NCI-H2196 treated with DMSO at 0.1 percent for 48 hours (cell line): ENCODE measurements at regions not wholly inside any gene's neighbourhood (a gene's known extent, or its start where the extent isn't known, plus 50 kb on each side); places are given as distances from the start of the nearest gene placed in this dataset.
"Not testable (repeated sequence)": the region's sequence is repeated elsewhere in the genome, so short reads cannot be mapped to it uniquely, and the experiment has no call there.

ENCODE experiments used
- DNase-seq: peaks from one replicate; lab custom pipeline; 2025; ENCODE audit not compliant: unreplicated experiment; lab: John Stamatoyannopoulos, UW

DNA sequence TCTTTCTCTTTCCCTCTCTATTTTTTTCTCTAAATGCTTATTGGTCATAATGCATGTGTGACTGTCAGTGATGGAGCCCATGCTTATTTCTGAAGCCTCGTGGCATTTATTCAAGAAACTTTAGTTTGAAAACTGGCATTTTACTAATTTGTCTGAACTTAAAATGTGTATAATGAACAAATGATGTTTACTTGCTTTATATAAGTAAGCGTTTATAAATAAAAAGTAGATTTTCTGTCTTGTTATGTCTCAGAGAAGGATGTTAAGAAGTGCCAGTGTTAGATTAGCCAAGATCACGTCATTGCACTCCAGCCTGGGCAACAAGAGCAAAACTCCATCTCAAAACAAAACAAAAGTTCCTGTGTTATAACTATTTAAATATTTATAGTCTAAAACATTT, 1568.1 kb downstream of the EFNB2 start:
- DNase-seq, result no peak

DNA sequence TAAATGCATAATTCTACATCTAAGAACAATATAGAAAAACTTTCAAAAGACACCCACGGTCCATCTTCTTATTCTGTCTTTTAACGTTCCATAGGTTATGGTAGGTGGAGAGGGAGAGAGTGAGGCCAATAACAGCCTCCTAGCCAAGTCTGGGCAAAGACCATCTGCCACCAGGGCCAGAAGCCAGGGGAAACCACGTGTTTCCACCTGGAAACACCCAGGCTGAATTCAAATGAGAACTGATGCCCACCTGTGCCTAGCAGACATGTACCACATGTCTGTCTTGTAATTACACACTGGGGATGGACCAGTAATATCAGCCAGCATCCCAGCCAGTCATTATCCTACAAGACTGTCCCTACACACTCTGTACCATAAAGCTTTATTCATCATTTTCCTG, 1573.1 kb downstream of the EFNB2 start:
- no peak for DNase-seq

DNA sequence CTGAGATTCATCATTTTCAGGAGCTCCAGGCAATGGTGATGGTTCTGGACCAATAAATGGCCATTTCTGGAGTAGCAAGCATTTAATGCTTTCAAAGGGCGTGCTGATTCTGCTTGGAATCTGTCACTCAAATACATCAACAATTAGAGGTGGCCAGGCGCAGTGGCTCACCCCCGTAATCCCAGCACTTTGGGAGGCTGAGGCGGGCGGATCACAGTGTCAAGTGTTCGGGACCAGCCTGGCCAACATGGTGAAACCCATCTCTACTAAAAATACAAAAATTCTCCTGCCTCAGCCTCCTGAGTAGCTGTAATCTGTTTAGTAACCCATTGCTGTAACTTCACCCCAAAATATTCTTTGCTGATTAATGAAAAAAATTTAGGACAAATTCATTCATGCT, 1574.2 kb downstream of the EFNB2 start:
- DNase-seq, result no peak

DNA sequence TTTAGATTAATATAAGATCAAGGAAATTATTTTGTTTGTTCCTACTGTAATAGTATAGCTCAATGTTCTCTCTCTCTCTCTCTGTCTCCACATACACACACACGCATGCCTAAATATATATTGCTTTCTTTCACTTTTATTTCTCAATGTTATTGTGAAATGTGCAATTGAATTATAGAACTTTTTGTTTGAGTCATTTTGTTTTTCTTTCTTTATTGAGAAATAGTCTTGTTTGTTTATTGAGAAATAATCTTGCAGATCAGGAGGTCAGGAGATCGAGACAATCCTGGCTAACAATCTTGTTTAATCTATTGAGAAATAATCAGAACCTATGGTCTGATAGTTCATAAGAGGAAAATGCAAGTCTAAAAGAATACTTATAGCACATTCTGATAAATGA, 1581.3 kb downstream of the EFNB2 start:
- DNase-seq, result no peak

DNA sequence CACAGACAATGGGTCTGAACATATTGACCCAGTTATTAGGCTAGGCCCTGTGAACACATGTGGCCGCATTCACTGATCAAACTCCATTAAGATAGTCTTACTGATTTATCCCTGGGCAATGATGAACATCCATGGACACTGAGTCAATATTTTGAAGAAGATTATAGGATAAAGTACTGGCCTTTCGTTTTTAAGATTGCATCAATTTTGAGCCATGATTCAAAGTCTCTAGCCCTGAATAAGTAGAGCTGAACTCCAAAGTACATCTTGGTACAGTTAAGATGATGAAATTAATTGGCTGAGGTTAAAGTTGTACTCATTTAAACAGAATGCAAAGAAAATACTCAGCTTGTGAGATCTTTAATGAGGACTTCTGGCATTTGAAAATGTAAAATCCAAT, 1581.9 kb downstream of the EFNB2 start:
- no peak for DNase-seq

DNA sequence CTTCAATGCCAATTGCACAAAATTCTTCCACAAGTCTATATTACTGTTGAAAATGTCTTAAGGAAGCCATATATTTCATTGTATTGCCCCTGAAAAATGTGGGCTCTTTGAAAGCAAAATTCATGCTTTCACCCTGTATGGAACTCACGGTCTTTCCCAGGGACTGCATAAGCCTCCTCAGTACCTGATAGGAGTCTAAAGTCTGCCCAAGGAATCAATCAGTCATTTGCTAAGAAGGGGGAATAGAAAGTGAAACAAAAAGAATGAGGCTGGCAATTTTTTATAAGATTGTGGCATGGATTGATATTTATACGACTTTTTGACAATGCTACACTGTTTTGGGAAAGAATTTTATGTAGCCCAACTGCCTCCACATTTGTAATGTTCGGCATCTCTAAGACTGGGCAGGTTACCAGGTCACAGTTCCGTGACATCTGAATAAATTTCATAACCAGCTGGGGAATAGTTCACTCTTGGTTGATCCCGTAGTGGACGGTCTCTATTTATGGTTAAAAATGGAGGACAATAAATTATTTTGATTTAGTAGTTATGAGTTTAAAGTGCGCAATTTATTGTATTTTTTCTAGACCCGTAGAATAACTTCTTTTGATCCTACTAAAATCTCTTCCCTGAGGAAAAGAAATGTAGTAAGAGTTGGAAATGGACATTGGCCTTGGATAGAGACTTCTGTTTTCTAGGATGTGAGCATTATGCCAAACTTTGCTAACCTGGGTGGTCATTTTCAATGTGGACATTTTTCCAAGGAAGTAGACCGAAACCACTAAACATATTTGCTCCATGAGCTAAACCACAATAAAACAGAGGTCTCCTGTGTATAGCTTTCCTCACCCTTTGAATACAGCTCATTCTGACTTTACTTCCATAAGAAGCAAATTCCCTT, 1585.4 kb downstream of the EFNB2 start:
- DNase-seq, result no peak

DNA sequence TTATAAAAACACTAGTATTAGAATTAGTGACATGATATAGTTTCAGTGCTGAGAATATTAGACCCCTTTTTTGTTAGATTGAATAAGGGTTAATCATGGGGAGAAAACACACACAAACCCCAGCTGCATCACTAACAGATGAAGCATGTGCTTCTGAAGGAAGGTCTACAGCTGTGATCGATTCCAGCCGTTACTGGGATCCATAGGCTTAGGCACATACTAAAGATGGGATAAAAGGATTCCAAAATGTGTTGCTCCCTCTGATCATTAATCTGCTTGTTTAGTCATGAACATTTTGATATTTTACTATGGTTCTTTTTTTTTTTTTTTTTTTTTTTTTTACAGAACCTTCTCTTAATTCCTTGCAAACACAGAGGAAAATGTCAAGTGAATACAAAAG, 1591.3 kb downstream of the EFNB2 start:
- no peak for DNase-seq

DNA sequence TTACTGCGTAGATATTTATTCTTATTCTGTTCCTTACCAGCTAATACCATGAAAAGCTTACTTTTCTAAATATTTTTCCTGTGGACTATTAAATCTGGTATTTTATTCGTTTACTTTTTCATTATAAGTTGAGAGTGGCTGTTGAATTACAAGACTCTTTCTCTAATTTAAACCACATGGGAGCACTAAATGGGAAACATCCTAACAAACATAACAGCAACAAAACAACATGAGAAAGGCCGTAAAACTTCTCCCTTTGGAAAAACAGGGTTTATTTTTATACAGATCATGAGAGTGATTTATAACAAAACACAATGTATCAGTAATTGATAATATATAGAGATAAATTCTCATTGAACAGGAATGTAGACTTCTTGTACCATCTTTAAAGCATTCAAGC, 1592.1 kb downstream of the EFNB2 start:
- no peak for DNase-seq

DNA sequence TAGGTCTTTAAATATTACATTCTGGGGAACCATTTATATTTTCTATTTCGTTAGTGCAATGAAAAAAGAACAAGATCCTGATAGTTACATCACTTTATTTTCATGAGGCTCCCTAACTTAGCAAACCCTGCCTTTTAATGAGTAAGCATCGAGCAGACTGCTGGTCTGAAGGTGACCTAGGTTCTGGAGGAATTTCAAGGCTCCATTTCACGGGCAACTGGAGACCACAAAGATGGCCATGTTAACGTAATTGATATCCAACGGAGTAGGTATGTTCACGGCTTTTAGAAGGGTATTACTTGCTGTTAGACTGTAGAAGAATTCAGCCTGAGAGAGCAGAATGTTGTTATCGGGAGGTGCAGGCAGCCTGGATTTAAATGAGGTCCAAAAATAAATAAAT, 1597.6 kb downstream of the EFNB2 start:
- no peak for DNase-seq

DNA sequence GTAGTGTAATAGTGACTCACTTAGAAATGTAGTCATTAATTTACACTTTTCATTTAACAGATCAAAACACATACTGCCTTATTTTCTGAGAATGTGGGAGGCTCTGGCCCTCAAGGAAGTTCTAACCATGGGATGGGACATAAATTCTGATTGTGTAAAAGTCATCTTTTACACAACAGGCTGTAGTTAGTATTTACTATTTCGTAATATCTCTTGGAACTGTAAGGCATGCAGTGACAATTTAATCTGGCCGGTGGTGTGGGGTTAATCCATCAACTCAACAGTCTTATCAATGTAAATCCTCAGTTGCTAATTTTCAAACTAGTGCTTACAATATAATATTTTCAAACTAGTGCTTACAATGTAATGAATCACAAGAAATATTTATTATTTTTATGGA, 1599.2 kb downstream of the EFNB2 start:
- no peak for DNase-seq

DNA sequence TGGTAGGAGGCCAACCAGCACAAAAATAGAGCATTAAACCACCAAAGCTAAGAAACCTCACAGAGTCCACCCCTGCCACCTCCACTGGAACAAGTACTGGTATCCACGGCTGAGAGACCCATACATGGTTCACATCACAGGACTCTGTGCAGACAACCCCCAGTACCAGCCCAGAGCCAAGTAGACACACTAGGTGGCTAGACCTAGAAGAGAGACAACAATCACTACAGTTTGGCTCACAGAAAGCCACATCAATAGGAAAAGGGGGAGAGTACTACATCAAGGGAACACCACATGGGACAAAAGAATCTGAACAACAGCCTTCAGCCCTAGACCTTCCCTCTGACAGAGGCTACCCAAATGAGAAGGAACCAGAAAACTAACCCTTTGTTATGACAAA, 1614.9 kb downstream of the EFNB2 start:
- not testable (repeated sequence) for DNase-seq

DNA sequence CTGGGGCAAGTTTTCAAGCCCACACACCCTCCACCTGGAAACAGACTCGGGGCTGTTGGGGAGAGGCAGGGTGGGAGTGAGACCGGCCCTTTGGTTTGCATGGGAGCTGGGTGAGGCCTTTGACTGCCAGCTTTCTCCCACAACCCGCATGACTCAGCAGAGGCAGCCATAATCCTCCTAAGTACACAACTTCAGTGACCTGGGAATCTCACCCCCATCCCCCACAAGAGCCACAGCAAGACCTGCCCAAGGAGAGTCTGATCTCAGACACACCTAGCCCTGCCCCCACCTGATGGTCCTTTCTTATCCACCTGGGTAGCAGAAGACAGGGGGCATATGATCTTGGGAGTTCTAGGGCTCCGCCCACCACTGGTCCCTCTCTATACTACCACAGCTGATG, 1615.4 kb downstream of the EFNB2 start:
- DNase-seq, result no peak

DNA sequence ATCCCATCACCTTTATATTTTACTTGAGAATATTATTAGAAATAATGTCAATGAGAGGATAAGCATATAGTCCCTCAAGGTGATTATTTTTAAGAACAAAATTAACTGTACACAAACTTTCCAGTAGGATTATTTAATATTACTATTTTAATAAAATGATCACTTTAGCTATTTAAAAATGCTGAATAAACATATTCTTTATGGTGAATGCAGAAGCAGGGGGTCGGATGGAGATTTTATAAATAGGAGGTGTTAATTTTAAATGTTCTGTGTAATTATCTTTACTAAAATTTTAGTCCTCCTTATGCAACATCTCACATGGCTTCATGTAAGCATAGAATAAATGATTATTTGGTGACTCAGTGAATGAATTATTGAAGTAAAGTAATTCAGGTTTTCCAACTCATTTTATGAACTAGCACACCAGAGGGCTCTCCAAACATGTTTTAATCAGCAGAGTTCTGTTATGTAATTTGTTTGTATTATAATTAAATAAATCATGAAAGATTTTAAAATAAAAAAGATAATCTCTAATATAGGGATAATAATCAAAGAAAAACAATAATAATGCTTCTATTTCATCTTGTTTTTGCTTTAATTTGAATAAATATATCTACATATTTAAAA, 1635.2 kb downstream of the EFNB2 start:
- DNase-seq, result no peak

DNA sequence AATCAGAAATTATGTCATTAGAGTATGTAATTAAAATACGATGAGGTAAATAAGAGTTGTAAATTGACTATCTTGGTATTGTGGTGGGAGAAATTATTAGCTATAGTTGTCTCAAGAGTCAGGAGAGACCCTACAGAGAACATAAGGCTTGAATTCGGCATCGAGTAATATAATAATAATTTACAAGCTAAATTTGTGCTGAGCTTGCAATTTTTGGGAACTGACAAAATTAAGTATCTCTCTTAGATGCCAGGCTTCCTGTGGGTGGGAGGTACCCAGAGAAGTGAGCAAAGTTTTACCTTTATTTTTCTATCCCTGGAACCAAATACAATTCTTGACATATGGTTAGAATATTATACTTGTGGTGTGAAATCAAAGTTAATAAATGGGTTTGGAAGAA, 1637.0 kb downstream of the EFNB2 start:
- DNase-seq, result no peak

DNA sequence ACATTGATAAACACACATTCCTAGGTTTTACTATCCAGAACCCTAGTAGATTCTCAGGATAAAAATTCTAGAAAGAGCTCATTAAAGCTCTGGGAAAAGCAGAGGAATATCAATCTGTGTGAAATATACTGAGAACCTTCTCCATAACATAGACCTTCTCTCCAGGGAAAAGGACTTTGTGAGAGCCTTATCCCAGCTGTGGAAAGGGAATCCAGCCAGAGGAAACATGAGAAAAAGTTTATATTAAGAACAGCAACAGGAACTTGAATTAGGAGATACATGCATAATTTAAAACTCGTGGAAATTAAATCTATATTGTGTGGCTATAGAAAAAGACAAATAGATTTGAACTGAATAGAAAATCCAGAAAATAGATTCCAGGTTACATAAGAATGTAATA, 1639.9 kb downstream of the EFNB2 start:
- no peak for DNase-seq

DNA sequence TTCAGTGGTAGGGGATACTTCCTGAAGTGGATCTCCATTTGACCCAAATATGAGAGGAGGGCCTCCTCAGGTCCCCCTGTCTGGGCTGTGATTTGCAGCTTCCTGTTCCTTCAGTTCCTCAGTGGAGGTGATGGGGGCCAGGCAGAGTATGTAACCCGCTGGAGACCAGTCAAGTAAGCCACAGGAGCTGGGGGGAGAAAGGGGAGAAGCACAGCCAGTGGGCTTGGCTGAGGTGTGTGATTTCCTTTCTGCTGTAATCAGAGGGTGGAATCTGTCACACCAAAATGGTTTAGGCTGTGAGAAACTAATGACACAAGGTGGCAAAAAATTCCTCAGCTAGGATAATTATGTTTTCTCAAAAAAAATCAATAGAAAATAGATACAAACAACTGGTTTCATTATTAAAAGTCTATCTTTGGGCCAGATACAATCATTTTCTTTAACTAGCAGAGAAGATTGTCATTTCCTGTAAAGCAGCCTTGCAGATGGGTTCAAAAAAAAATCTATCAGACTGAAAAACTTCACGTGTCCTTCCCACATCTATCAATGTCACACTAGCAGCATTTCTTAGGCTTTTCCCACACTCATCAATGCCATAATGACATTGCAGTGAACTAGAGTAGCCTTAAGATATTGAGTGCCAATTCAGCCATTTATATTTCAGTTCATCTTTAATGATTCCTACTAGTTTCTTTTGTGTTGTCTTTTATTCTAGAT, 1660.3 kb downstream of the EFNB2 start:
- DNase-seq, result no peak

DNA sequence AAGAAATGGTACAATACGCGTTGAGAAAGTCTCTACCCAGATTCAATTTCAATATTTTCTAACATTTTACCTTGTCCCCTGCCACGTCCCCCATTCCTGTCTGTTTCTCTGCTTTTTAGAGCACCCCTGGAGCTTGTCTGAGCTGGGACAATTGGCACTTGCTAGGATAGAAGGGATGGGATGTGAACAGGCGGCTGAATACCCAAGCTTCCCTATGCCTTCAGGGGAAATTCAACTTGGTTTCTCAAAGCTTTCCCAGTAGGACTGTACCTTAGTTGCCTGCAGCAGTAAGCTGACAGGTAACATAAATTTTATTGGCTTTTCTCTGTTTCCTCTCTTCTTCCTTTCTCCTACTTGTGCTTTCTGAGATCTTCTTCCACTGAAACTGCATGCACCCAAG, 1663.3 kb downstream of the EFNB2 start:
- no peak for DNase-seq

DNA sequence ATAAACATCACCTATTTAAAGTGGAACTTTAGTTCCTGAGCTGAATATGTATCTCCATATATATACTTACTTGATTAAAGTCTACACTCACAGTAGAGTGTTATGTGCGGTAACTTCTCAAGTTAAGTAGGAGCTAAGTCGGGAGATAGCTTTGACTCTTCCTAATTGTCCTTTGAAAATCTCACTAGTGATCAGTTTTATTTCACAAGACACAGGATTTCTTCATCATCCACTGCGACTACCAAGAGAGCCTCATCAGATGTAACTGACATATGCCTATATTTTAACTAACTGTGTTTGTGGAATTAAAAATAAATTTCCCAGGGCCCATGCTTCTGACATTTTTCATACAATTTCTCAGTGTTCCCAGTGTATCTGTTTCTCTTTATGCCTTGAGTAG, 1664.0 kb downstream of the EFNB2 start:
- DNase-seq, result no peak

DNA sequence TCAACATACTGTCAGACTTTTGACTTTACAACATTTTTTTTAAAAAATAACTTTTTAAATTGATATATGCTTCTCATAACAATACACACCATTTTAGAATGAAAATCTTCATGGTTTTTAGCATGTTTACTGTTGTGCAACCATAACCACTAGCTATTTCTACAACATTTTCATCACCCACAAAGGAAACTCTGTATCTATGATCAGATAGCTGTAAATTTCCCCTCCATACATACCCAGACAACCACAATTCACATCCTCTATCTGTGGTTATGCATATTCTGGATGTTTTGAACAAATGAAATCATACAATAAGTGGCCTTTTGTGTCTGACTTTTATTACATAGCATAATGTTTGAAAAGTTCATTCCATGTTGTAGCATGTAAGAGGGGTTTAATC, 1666.0 kb downstream of the EFNB2 start:
- DNase-seq, result no peak

DNA sequence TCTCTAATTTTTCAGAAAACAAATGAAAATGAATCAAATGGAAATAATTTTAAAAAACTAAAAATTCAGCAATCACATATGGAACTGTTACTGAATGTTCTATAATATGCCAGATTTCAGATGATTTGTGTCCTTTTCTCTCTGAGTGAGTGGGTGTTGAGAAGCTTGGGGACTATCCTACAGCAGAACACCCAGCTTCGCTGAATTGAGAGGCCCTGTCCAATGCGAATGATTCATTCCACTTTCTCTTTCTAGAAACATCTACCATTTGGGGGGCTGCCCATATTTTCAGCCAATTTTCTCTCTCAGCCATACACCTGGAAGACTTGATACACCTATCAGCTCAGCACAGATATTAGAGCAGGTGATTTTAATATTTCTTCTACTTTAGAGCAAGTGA, 1666.7 kb downstream of the EFNB2 start:
- DNase-seq, result no peak

DNA sequence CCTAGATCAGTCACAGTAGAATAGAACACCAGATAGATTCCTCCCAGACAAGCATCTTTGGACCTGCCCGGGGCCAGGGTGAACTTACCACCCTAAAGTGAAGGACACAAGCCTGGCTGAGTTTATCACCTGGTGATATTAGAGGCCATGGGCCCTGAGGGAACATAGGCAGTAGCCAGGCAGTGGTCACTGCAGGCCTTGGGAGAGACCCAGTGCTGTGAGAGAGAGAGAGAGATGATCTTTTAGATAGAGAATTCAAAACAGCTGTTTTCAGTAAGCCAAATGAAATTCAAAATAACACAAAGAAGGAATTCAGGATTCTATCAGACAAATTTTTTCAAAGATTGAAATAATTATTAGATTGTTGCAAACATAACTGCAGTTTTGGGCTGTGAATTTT, 1679.9 kb downstream of the EFNB2 start:
- DNase-seq, result no peak

DNA sequence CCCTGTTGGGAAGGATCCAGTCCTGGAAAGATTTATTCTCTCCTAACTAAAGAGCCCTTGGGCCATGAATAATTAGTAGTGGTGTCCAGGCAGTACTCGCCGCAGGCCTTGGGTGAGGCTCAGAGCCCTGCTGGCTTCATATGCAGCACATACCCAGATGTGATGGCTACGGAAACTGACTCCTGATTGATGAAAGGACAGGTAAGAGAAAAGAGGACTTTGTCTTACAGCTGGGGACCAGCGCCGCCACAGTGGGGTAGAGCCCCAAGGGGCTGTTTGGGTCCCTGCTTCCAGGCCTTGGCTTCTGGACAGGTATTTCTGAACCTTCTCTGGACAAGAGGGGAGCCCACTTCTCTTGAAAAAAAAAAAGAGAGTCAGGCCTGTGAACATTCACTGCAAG, 1680.8 kb downstream of the EFNB2 start:
- DNase-seq, result no peak
